GM19238 (cell line): ENCODE measurements at regions not wholly inside any gene's neighbourhood (a gene's known extent, or its start where the extent isn't known, plus 50 kb on each side); places are given as distances from the start of the nearest gene placed in this dataset.
"Not testable (repeated sequence)": the region's sequence is repeated elsewhere in the genome, so short reads cannot be mapped to it uniquely, and the experiment has no call there.

Experiments
- DNase-seq: peaks from one replicate; pipeline ENCODE4 v3.0.0; 2011; ENCODE audit warnings: low spot score; ENCODE audit not compliant: insufficient read length

DNA sequence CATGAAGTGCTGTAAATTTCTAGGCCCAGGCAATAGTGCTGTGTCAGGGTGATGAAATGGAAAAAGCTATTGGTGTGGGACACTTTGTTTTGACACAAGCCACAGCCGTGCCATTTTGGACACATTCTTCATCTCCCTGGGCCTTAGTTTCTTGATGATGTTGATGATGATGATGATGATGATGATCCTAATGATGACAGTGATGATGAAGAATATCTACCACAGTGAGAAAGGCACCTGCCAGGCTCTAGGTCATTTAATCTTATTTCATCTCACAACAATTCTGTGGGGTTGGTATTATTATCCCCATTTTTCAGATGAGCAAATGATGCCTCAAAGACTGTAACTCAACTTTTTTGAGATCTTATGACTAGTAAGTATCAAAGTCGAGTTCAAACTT lies 102.2 kb upstream of the STC2 start:
- DNase-seq, result no peak

DNA sequence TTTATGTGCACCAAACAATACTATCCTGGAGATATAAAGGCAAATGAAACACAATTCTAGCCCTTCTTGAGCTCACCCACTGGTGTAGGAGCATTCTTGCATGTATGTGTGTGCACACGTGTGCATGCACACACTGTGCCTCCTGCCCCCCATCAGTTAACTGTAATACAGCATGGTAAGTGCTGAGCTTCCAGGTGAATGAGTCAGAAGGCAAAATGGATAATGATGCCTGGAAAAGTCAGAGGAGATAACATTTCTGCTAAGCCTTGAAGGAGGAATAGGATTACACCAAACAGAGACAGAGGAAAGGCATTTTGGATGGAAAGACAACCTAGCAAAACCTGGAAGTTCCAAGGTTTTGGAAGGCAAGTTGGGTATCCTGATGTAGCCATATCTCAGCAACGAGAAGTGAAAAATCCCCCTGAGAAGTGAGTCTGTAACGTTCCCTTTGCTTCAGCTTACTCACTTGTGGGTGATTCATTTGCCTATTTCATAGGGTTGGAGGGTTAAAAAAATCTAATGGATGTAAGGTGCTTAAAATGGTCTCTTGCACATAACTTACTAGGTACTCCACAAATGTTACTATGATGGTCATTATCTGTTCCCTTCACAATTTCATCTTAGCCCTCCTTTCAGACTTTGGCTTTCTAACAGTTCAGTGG lies 101.4 kb upstream of the STC2 start:
- DNase-seq, result no peak

DNA sequence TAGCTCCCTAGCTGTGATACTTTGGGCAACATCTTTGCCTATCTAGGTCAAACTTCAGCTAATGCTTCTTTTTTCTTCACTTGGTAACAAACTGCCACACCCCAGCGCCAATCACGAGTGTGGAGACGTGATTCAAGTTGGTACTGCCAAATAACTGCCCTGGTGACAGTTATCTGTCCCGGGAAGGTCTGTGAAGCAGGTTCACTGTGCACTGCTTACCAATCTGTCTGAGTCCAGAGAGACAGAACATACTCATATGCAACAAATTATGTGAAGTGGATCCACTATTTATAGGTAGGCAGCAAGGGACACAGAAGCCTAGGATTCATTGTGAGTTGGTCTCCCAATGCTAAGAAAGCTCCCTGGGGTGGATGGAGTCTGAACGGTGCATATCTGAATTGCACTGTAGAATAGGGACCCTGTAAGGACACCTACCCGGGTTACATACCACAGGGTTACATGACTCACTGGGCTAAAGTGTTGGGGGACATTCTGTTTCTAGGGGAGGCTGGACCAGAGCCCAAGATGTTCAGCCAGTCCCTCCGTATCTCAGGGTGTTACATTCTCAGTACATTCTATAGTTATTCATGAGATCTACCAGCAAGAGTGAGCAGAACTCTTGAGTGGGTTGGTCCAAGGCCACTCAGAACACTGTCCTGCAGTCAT lies 95.4 kb upstream of the STC2 start:
- DNase-seq, result no peak

DNA sequence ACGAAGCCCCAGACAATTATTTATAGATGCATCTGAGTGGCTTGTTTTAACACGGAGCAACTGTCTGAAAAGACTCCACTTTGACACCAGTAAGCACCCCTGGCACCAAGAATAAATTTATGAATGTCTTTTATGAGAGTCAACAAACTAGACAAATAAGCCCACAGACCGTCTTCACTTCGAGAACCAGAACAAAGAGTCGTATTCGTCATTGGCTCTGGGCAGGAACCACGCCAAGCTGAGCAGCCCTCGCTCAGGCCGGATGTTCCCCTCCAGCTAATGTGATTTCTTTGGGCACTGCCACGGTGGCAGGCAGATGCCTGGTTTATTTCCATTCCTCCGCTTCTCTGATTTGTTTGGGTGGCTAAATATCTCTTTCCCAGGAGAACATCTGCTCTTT lies 91.9 kb upstream of the STC2 start:
- DNase-seq, result no peak

DNA sequence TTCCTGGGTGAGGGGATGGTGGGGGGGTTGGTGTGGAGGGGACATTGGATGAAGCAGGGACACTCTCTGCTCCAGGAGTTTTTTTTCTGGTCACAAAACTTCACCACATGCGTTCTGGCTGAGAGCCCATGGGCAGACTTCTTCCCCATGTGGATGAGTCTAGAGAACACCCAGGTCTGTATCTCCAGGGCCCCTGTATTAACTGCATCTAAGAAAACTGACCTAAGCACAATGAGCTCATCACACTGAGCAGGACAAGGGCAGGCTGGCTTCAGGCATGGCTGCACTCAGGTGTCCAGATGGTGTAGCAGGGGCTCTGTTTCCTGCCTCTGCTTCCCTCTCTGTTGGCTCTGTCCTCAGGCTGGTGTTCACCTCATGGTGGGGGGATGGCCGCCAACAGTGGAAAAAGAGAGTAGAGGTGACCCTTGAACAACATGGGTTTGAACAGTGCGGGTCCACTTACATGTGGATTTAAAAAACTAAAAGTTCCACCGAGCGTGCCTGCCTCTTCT lies 85.3 kb upstream of the STC2 start:
- DNase-seq, result no peak

DNA sequence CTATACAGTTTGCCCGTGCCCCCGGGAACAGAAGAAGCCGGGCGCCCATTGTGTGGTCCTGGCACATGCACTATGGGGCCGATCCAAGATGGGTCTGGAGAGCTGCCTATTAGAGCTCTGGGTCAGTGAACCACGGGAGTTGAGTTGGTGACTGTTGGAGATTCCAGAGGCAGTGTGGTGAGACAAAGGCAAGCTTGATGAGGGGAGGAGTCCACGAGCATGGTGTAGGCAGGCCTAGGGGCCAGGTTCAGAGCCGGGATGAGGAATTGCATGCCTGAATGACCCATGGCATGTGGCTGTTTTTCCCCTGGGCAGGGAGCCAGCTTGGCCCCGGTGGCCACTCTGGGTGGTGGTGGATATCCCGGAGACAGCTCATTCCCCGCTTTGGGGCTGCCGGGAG lies 84.4 kb upstream of the STC2 start:
- DNase-seq, result no peak

DNA sequence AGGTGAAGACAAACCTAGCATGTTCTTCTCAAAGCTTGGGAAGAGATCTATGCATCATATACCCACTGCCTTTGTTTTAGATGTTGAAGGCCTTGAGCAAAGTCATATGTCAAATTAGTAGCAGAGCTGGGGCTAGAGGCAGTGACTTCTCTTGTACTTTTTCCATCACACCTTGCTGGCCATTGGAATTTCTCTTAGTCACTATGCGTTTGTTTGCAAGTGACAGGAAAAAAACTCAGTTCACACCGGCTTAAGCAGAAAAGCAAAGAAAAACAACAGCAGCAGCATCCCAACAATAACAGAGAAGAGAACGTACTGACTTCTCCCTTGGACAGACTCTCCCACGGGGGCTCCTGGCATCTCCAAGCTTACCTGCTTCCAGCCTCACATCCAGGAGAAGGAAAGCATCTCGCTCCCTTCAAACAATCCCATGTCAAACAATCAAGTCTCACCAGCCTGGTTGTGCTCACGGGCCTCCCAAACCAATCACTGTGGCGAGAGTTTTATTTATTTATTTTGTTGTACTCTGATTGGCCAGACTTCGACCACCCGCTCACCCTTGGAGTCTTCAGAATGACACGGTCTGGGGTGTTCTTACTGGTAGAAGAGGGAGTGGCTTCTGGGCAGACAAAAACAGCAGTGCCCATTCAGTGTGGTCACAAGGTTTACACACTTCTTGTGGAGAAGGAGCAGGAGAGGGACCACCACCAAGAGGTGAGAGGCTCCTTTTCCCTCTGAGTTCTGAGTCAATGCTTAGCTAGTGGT lies 83.8 kb upstream of the STC2 start:
- DNase-seq, result no peak

DNA sequence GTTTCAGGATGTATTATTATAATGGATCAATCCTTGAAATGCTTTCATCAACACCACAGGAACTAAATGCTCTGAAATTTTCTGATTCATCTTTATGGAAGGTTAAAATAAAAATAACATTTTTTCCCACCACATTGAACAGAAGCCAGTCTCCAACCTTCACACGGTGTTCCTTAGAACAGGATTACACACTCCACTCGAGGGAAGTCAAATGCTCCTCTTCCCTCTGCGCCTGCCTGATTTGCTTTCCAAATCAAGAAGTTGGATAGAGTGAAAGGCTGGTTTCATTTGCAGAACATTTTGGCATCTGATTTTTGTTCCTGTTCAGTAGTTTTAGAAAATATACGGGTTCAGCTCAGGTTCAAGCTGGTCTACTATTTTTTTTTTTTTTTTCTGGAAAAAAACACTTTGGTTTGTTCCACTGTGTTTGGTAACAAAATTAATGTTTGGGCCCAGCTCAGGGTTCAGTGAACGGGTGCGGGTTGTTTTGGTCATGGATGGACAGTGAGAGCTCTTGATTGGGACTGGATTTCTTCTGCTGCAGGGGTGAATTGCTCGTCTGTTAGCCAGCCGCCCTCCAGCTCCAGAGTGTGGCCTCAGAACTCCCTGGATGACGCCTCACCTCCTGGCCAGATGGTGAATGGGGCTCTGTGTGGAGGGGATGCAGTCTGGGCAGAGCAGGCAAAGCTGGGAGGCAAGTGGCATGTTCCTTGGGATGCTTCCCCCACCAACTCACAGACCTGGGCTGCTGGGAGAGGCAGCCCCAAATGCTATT lies 82.4 kb upstream of the STC2 start:
- DNase-seq, result no peak

DNA sequence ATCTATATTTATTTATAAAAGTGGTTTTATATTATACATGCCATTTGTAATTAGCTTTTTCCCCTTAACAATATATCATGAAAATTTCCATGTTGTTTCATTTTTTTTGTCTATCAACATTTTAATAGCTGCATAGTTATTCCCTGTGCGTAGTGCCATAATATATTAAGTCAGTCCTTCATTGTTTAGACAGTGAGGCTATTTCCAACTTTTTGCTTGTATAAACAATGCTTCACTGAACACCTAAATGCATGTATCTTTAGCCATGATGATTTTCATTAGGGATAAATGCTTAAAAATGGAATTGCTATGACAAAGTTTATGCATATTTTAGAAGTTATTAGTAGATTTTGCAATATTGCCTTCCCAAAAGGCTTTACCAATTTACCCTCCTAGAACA lies 80.7 kb upstream of the STC2 start:
- DNase-seq, result no peak

DNA sequence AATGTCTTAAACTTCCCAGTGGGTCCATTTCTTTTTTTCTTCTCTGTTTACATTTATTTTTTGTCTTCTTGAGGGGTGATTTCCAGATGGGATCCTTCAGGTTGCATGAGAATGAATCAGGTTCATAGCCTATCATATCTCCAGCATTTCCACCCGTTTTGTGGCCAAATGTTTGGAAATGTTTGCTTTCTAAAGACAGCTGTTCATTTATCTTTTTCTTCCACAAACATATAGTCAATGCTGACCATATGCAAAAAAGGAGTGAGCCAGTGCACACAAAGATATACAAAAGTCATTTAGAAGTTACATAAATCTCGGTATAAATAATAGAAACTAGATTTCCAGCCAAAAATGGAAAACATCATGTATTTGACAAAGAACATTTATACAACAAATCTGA lies 71.6 kb upstream of the STC2 start:
- DNase-seq, result no peak

DNA sequence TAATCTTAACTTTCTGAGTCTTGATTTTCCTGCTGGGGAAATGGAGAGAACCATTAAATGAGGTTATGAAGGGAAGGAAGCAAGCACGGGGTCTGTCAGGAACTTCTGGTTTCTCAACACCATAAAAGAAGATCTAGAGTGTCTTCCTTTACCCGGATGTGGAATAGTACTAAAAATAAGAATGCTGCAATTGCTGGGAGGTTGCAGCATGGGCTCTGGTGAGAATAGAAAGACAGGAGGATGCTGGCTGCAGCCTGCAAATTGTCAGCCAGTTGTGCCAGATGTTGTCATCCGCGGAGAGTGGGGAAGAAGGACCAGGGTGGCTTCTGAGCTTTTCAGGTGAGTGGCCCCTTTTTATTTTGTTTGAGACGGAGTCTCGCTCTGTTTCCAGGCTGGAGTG lies 69.3 kb upstream of the STC2 start:
- no peak for DNase-seq

DNA sequence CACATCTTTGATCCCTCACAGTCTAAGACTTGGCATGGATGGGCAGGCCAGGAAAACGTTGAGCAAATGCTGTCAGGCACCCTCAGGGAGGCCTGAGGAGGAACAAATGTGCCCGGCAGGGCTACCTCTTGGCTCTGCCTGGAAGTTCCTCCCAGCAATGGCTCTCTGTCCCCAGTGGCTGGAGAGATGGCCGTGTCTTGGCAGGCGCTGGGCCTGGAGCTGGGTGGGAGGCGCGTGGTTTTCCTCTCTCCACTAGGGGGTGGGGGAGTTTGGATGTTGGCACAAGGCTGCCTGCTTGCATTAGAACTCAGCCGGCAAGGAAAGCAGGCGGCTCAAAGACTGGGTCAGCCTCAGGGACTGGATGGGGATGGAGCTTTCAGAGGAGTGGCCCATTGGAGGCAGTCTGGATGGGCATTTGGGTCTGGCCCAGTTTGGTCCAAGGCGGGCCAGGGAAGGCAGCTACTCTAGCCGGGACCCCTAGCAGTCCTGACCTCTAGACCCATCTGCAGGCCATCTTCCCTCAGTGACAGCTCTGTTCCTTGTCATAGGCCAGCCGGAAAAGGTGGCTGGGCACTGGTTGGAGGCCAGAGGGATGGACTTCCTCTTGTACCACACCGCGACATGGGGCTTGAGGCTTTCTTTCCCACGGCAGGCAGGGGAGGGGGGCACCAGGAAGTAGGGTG lies 68.2 kb upstream of the STC2 start:
- DNase-seq, result no peak

DNA sequence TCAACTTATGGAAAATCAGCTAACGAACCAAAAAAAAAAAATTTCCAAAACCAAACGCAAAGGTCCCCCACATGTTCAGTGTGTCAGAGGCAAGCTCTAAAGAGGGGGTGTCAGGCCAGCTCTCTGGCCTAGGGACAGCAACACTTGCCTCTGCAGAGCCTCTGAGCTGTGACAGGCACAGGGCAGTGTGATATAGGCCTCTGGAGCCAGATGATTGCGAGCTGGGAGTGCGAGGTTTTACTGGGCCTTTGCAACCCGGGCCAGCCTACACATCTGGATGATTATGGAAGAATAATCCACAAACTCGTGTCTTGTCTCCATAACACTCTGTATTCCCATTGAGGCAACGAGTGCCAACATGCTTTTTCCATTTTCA lies 67.7 kb upstream of the STC2 start:
- DNase-seq, result no peak

DNA sequence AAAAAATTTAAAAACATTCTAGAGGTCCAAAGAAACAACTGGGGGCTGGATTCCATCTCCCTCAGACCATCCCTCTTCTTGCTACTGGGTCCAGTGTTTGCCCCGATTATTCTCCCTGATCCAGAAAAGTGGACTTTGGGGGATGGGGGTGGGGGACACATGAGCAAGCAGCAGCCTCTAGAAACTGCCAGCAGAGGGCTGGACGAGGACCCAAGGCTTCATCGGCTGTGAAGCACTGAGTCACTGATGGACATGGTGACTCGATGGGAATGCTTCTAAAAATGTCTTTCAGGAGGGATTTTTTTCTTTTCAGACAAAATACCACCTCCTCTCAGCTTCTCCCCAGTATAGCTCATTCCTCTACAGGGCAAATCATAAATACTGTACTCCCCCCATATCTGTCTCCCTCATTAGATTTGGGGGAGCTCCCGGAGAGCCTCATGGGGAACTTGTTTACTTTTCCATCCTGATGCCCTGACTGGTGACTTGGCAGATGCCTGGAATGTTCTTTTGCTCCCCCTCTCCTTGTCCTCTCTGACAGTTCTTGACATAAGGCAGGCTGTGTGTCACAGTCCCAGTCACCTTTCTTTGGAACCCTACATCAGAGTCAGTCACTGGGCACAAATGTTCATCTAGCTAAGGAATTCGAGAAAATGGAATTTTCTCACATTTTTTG lies 67.2 kb upstream of the STC2 start:
- no peak for DNase-seq

DNA sequence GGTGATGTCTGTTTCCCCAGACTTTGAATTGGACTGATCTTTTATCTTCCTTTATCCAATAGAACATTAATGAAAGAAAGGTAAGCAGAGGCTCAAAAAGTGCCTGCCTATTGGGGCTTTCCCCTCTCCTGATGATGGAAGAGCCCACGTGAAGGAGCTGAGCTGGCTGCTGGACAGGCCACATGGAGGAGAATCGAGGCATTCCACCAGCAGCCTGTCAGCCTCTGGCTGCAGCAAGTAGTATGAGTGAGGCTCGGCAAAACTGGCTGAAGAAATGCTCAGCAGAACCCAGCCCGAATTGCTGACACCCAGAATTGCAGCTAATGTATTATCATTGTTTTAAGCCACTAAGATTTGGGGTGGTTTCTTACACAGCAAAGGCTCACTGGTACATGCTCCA lies 66.5 kb upstream of the STC2 start:
- DNase-seq, result no peak

DNA sequence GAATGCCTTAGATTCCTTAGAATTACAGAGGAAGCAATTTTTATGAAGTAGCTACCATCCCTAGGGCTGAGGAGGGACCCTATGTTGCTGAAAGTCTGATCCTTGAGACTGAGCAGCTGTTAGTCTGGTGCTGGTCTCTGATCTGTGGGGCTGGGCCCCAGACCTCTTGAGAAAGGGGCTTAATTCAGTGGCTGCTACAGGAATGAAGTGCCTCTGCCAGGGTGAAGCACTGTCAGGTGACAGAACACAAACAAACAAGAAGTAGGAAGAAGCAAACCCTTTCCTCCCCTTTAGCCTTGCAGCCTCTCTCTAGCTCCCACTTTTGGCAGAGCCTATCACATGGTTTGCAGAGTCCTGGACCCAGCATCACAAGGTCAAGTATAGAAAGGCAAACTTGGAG lies 64.0 kb upstream of the STC2 start:
- no peak for DNase-seq

DNA sequence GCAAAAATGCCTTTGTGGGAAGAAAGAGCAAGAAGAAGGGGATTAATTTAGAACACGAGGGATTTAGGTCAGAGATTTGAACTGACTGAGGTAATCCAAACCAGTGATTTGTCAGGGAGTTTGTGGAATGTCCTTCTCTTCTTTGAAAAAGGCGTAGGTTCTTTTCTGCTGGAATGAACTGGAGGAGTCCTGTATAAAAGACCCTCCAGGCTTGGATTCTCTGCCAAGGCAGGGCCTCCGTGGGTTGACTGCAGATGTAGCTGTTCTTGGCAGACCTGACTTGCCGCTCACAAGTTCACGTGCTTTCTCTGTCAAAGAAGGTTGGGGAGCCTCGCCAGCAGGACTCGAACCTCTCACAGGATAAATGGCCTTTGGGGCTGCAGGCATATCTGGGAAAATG lies 62.8 kb upstream of the STC2 start:
- no peak for DNase-seq

DNA sequence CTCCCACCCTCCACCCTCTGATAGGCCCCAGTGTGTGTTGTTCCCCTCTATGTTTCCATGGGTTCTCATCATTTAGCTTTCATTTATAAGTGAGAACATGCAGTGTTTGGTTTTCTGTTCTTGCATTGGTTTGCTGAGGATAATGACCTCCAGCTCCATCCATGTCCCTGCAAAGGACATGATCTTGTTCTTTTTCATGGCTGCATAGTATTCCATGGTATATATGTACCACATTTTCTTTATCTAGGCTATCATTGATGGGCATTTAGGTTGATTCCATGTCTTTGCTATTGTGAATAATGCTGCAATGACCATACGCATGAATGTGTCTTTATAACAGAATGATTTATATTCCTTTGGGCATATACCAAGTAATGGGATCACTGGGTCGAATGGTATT lies 59.1 kb upstream of the STC2 start:
- DNase-seq, result not testable (repeated sequence)

DNA sequence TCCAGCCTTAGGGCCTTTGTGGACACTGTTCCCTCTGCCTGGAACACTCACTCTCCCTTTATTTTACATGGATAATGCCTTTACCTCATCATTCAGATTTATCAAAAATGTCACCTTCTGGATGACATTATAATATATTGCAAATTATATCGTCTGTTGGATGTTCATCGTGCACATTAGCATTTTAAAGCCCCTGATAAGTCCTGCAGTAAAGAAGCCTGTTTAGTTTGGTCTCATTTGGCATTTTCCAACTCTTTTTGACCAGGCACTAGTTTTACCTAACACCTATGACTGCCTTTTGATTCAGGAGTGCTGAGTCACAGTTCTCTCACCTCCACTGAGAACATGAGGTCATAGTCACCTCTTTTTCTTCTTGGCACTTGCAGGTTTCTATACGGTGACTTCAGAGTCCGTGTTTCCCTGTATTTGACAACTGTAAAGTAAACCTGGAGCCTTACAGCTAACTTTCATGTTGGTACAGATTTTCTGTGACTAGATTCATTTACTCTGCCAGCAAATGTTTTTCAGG lies 57.7 kb upstream of the STC2 start:
- DNase-seq, result no peak

DNA sequence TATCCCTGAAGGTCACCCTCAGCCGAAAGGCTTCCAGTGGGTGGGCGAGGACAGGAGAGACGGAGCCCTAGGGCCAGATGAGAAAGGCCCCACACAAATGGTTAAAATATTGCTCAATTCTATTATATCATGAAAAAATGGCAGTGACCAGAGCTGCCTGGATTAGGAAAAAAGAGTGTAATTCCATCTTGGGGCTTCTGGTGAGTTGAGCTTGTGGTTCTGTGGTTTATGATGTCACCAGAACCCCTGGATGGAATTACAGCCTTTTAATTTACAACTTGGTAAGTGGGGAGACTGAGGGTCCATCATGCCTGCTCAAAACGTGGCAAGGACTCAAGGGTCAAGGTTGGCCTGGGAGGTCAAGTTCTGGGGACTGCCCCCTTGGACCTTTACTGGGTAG lies 55.5 kb upstream of the STC2 start:
- no peak for DNase-seq

DNA sequence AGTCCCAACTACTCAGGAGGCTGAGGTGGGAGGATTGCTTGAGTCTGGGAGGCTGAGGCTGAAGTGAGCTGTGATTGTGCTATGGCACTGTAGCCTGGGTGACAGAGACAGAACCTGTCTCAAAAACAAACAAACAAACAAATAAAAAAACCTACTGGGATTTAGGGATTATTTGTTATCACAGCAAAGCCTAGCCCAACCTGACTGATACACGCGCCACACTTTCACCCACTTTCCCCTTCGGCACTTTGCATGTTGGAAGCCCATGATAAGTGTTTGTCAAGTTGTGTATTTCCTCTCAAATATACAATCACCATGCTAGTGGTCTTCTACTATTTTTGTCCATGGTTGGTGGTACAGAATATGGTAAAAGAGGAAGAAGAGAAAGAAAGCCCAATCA lies 50.5 kb upstream of the STC2 start:
- DNase-seq, result no peak
